GM23248 (cell line): ENCODE measurements at regions not wholly inside any gene's neighbourhood (a gene's known extent, or its start where the extent isn't known, plus 50 kb on each side); places are given as distances from the start of the nearest gene placed in this dataset.

ENCODE experiments used
- DNase-seq: peaks from one replicate; pipeline ENCODE4 v3.0.0-alpha.2; 2015
- H2AFZ ChIP-seq: fragments of 200-600 bp; sonication (generic); 2 replicates; pipeline ENCODE4 v1.6.1; 2016; ENCODE audit warnings: antibody characterized with exemption
- H3F3A ChIP-seq: fragments of 200-600 bp; sonication (generic); 2 replicates; pipeline ENCODE4 v1.6.1; 2016; ENCODE audit warnings: mild to moderate bottlenecking, antibody characterized with exemption, mixed run types; ENCODE audit not compliant: insufficient read depth
- H3K27ac ChIP-seq: fragments of 200-600 bp; sonication (generic); 2 replicates; pipeline ENCODE4 v1.5.1; 2016; ENCODE audit warnings: mild to moderate bottlenecking
- H3K27me3 ChIP-seq: fragments of 200-600 bp; sonication (generic); replicated peaks from 2 replicates; pipeline ENCODE4 v1.6.1; 2016; ENCODE audit warnings: mild to moderate bottlenecking; ENCODE audit not compliant: insufficient read depth
- H3K36me3 ChIP-seq: fragments of 200-600 bp; sonication (generic); 2 replicates; pipeline ENCODE4 v1.6.1; 2016; ENCODE audit warnings: low read depth, mild to moderate bottlenecking
- H3K4me1 ChIP-seq: fragments of 200-600 bp; sonication (generic); 2 replicates; pipeline ENCODE4 v1.6.1; 2016; ENCODE audit warnings: mild to moderate bottlenecking; ENCODE audit not compliant: insufficient read depth
- H3K4me2 ChIP-seq: fragments of 200-600 bp; sonication (generic); one replicate; pipeline ENCODE4 v1.6.1; 2016; ENCODE audit warnings: mild to moderate bottlenecking; ENCODE audit not compliant: unreplicated experiment
- H3K4me3 ChIP-seq: fragments of 200-600 bp; sonication (generic); 2 replicates; pipeline ENCODE4 v1.5.1; 2016; ENCODE audit warnings: mild to moderate bottlenecking
- H3K79me2 ChIP-seq: fragments of 200-600 bp; sonication (generic); 2 replicates; pipeline ENCODE4 v1.6.1; 2016; ENCODE audit warnings: mild to moderate bottlenecking; ENCODE audit not compliant: insufficient read depth
- H3K9ac ChIP-seq: fragments of 200-600 bp; sonication (generic); 2 replicates; pipeline ENCODE4 v1.6.1; 2016; ENCODE audit warnings: mild to moderate bottlenecking
- H3K9me2 ChIP-seq: fragments of 200-600 bp; sonication (generic); 2 replicates; pipeline ENCODE4 v1.6.1; 2016; ENCODE audit warnings: mixed run types, mild to moderate bottlenecking, moderate library complexity; ENCODE audit not compliant: insufficient read depth
- H3K9me3 ChIP-seq: fragments of 200-600 bp; sonication (generic); one replicate; pipeline ENCODE4 v1.6.1; 2017; ENCODE audit warnings: low read depth
- H4K20me1 ChIP-seq: fragments of 200-600 bp; sonication (generic); 2 replicates; pipeline ENCODE4 v1.6.0; 2016; ENCODE audit not compliant: insufficient read depth
- EZH2 ChIP-seq: fragments of 200-600 bp; sonication (generic); IDR thresholded peaks from 2 replicates; pipeline ENCODE4 v1.6.1; 2018; ENCODE audit warnings: antibody characterized with exemption, mild to moderate bottlenecking; ENCODE audit not compliant: insufficient read depth, poor library complexity, severe bottlenecking
- EZH2phosphoT487 ChIP-seq: fragments of 200-600 bp; sonication (generic); IDR thresholded peaks from 2 replicates; pipeline ENCODE4 v1.6.1; 2018; ENCODE audit warnings: antibody characterized with exemption, moderate library complexity, mild to moderate bottlenecking, low read depth; ENCODE audit not compliant: insufficient read depth
- WGBS, 2 experiments: methylation state at CpG; one replicate each; pipeline ENCODE4 v1.1.6; 2015 to 2017; ENCODE audit warnings: low lambda C conversion rate in 2 of 2, low coverage in 1 of 2; ENCODE audit errors: missing lambda C conversion rate in 2 of 2; 5-methylcytosine and 5-hydroxymethylcytosine counted together
- in situ Hi-C: fragments of 300-500 bp; cut with MboI; formaldehyde crosslinking; loops from 2 replicates; pipeline ENCODE4 v1.15.0; 2020

DNA sequence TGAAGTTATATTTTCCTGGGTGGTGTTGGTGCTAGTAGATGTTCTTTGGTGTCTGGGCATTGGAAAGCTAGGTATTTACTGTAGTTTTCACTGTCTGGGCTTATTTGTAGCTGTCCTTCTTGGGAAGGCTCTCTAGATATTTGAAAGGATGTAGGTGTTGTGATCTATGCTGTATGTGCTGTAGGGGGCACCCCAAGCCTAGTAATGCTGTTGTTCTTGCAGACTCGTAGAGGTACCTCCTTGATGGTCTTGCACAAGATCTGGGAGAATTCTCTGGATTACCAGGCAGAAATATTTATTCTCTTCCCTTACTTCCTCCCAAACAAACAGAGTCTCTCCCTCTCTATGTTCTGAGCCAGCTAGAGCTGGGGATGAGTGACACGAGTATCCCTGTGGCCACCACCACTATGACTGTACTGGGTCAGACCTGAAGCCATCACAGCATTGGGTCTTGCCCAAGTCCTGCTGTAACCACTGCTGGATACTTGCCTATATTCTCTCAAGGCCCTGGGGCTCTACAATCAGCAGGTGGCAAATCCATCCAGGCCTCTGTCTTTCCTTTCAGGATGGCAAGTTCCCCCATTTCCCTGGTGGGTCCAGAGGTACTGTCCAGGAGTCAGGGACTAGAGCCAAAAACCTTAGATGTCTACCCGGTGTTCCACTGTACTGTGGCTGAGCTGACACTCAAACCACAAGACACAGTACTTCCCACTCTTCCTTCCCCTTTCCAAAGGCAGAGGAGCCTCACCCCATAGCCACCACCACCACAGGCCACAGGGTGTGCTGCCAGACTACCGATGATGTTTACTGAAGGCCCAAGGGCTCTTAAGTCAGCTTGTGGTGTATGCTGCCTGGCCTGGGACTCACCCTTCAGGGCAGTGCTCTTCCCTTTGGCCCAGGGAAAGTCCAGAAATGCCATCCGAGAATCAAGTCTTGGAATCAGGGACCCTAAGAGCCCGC is 195.2 kb upstream of the DPPA4 start:
- H3K27me3 ChIP-seq: no peaks in the 10 kb centered on the region
- H3K4me3 ChIP-seq: no peak overlapping the region
- H4K20me1 ChIP-seq: no peaks in the 10 kb centered on the region
- no peaks in the 10 kb centered on the region for H3K4me1 ChIP-seq
- peak; percentile 78 for DNase-seq
- H3K9me2 ChIP-seq: no peaks in the 10 kb centered on the region
- in situ Hi-C loops: no loop called here
- H3K9ac ChIP-seq: no peak overlapping the region
- no peak overlapping the region for H3K4me2 ChIP-seq
- no peaks in the 10 kb centered on the region for H3K79me2 ChIP-seq
- TF ChIP-seq EZH2phosphoT487 (no peak), EZH2 (no peak)
- no peaks in the 10 kb centered on the region for H3K9me3 ChIP-seq
- 40 to 45% methylated on average over 6 of the region's 6 CpGs for WGBS, 2 experiments
- H3F3A ChIP-seq: no peaks in the 10 kb centered on the region
- no peaks in the 10 kb centered on the region for H3K36me3 ChIP-seq
- H3K27ac ChIP-seq: no peak overlapping the region
- H2AFZ ChIP-seq: no peak overlapping the region

DNA sequence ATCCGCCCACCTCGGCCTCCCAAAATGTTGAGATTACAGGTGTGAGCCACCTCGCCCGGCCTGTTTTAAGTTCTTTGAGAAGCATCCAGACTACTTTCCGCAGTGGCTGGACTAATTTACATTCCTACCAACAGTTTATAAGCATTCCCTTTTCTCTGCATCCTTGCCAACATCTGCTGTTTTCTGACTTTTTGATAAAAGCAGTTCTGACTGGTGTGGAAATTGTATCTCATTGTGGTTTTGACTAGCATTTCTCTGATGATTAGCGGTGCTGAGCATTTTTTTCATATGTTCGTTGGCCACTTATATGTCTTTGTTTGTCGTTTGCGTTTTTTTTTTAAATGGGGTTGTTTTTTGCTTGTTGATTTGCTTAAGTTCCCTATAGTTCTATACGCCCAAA is 208.4 kb upstream of the DPPA4 start:
- no peak for DNase-seq
- Histone ChIP-seq H3K36me3 (no peaks in the 10 kb centered on the region), H3K4me2 (no peak overlapping the region), H2AFZ (no peak overlapping the region), H3K27me3 (no peaks in the 10 kb centered on the region), H3K4me1 (no peaks in the 10 kb centered on the region), H3K9me2 (no peaks in the 10 kb centered on the region), H3K9ac (no peak overlapping the region), H3K27ac (no peak overlapping the region), H3K79me2 (no peaks in the 10 kb centered on the region), H3K4me3 (no peak overlapping the region), H4K20me1 (no peaks in the 10 kb centered on the region), H3K9me3 (no peaks in the 10 kb centered on the region), H3F3A (no peaks in the 10 kb centered on the region)
- TF ChIP-seq EZH2phosphoT487 (no peak), EZH2 (no peak)
- in situ Hi-C loops: no loop called here
- 37 to 44% methylated on average over 10 of the region's 10 CpGs for WGBS, 2 experiments

DNA sequence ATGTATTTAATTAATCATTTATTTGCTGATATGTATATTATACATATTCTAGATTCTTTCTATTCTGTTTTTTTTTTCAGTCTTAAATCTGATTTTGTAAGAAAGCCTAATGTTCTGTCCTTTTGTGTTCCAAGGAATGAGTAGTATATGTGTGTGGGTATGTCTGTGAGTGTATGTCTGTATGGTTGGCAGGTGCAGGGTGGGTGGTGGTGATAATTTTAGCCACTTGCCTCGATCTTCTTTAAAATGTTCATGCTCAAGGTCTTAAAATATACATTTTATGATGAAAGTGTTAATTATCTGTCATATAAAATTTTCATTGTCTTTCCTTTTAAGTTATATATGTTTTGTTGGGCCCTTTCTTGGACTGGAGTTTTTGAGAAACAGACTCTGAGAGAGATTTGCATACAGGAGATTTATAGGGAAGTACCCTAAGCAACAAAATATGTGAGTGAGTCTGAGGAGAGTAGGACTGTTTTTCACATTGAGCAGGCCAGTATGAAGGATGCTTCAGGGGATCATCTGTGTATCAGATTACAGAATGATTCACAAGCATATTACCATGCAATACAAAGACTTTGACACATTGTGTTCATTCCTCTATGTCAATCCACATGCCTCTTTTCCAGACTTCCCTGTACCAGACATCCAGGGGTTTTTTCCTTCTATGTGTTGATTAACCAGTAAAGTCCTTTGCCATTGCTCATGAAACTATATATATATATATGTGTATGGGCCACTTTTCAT is 211.0 kb upstream of the DPPA4 start:
- no peaks in the 10 kb centered on the region for H3K27me3 ChIP-seq
- H3K4me3 ChIP-seq: no peak overlapping the region
- WGBS, 2 experiments: 2 to 8% methylated on average over 1 of the region's 1 CpG
- no peak overlapping the region for H3K27ac ChIP-seq
- H3K4me2 ChIP-seq: no peak overlapping the region
- no peaks in the 10 kb centered on the region for H3K9me3 ChIP-seq
- H3K9me2 ChIP-seq: no peaks in the 10 kb centered on the region
- no peaks in the 10 kb centered on the region for H3F3A ChIP-seq
- no peaks in the 10 kb centered on the region for H3K79me2 ChIP-seq
- DNase-seq: peak; percentile 1
- no peak overlapping the region for H3K9ac ChIP-seq
- H4K20me1 ChIP-seq: no peaks in the 10 kb centered on the region
- no peaks in the 10 kb centered on the region for H3K4me1 ChIP-seq
- H3K36me3 ChIP-seq: no peaks in the 10 kb centered on the region
- TF ChIP-seq EZH2 (no peak), EZH2phosphoT487 (no peak)
- H2AFZ ChIP-seq: no peak overlapping the region
- in situ Hi-C loops: no loop called here

DNA sequence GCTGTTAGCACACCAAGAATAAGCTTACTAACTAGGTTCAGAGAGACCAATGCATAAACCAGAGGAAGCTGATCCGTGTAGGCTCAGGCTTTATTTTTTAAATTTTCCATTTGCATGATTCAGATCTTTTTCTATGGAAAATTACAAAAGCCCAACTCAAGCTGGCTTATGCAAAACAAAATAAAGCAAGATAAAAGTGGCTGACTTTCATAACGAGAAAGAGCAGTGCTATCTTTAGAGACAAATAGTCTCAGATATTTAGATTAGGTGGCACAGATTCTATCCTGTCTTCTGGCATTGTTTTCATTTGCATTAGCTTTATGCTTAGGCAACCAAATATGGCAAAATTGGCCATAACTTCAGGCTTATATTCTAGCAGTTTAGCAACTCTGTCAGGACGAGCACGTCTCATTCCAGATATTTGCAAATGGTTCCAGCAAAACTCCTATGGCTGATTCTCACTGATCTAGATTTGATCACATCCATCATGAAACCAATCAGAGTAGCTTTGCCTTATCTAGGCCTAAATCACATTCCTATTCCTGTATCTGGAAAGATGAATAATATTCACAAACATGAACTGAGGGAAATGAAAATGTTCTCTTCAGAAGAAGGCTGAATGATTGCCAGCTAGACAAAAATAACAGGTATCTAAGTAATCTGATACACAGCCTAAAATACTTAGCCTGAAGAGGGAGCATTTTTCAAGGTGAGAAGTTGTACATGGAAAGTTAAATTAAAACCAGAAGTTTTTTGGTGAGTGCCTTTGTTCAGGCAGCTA is 216.4 kb upstream of the DPPA4 start:
- Histone ChIP-seq H3K36me3 (no peaks in the 10 kb centered on the region), H3K4me2 (no peak overlapping the region), H3K9ac (no peak overlapping the region), H3K79me2 (no peaks in the 10 kb centered on the region), H3K4me3 (no peak overlapping the region), H3F3A (no peaks in the 10 kb centered on the region), H4K20me1 (no peaks in the 10 kb centered on the region), H3K27ac (no peak overlapping the region), H3K9me3 (no peaks in the 10 kb centered on the region), H3K27me3 (no peaks in the 10 kb centered on the region), H3K4me1 (no peaks in the 10 kb centered on the region), H2AFZ (no peak overlapping the region), H3K9me2 (no peaks in the 10 kb centered on the region)
- TF ChIP-seq EZH2phosphoT487: no peak
- TF ChIP-seq EZH2: no peak
- WGBS, 2 experiments: 13% methylated on average over 4 of the region's 4 CpGs
- no peak for DNase-seq
- in situ Hi-C loops: no loop called here
